OCI-LY1 (cell line): ENCODE measurements at regions not wholly inside any gene's neighbourhood (a gene's known extent, or its start where the extent isn't known, plus 50 kb on each side); places are given as distances from the start of the nearest gene placed in this dataset.
"Not testable (repeated sequence)": the region's sequence is repeated elsewhere in the genome, so short reads cannot be mapped to it uniquely, and the experiment has no call there.

ENCODE experiments used
- H2AFZ ChIP-seq: fragments of 200-600 bp; sonication (generic), shearing (Covaris generic); 2 replicates; pipeline ENCODE4 v1.6.0; 2014; ENCODE audit warnings: antibody characterized with exemption, mild to moderate bottlenecking, low read length
- H3F3A ChIP-seq: fragments of 200-600 bp; sonication (generic), shearing (Covaris generic); 2 replicates; pipeline ENCODE4 v1.6.0; 2014; ENCODE audit warnings: mild to moderate bottlenecking, antibody characterized with exemption, low read length, moderate library complexity; ENCODE audit not compliant: insufficient read depth
- H3K27ac ChIP-seq: fragments of 200-600 bp; sonication (generic); 2 replicates; pipeline ENCODE4 v1.5.1; 2014; ENCODE audit warnings: low read length, mixed run types, mild to moderate bottlenecking, low read depth; ENCODE audit not compliant: poor library complexity, severe bottlenecking
- H3K27me3 ChIP-seq: fragments of 200-600 bp; sonication (generic); 2 replicates; pipeline ENCODE4 v1.6.0; 2014; ENCODE audit warnings: antibody characterized with exemption, mild to moderate bottlenecking, low read length, moderate library complexity; ENCODE audit not compliant: insufficient read depth
- H3K36me3 ChIP-seq: fragments of 200-600 bp; sonication (generic); 2 replicates; pipeline ENCODE4 v1.6.1; 2014; ENCODE audit warnings: mild to moderate bottlenecking, antibody characterized with exemption, low read length, moderate library complexity, mixed read lengths; ENCODE audit not compliant: insufficient read depth
- H3K4me1 ChIP-seq: fragments of 200-600 bp; sonication (generic); 2 replicates; pipeline ENCODE4 v1.5.1; 2014; ENCODE audit warnings: mild to moderate bottlenecking, low read length, moderate library complexity; ENCODE audit not compliant: insufficient read depth, severe bottlenecking
- H3K4me2 ChIP-seq: fragments of 200-600 bp; sonication (generic), shearing (Covaris generic); 2 replicates; pipeline ENCODE4 v1.6.1; 2014; ENCODE audit warnings: low read length
- H3K4me3 ChIP-seq: fragments of 200-600 bp; sonication (generic); 2 replicates; pipeline ENCODE4 v1.5.1; 2014; ENCODE audit warnings: low read length, low read depth, mild to moderate bottlenecking, mixed read lengths; ENCODE audit not compliant: poor library complexity, severe bottlenecking
- H3K79me2 ChIP-seq: fragments of 200-600 bp; shearing (Covaris generic); 2 replicates; pipeline ENCODE4 v1.6.1; 2016; ENCODE audit warnings: mixed run types, low read length, mixed read lengths; ENCODE audit not compliant: insufficient read depth
- H3K9ac ChIP-seq: fragments of 200-600 bp; sonication (generic), shearing (Covaris generic); 2 replicates; pipeline ENCODE4 v1.6.1; 2014; ENCODE audit warnings: mild to moderate bottlenecking, low read length, mixed read lengths
- H3K9me2 ChIP-seq: fragments of 200-600 bp; sonication (generic), shearing (Covaris generic); 2 replicates; pipeline ENCODE4 v1.6.1; 2014; ENCODE audit warnings: low read depth, mild to moderate bottlenecking, low read length, mixed read lengths
- H3K9me3 ChIP-seq: fragments of 200-600 bp; shearing (Covaris generic); 2 replicates; pipeline ENCODE4 v1.6.1; 2014; ENCODE audit warnings: low read length, mixed read lengths
- H4K20me1 ChIP-seq: fragments of 200-600 bp; sonication (generic), shearing (Covaris generic); 2 replicates; pipeline ENCODE4 v1.6.0; 2016; ENCODE audit warnings: mild to moderate bottlenecking, low read length; ENCODE audit not compliant: insufficient read depth
- EZH2 ChIP-seq: fragments of 200-600 bp; sonication (generic), shearing (Covaris generic); IDR thresholded peaks from 2 replicates; pipeline ENCODE4 v1.8.0; 2017; ENCODE audit warnings: borderline replicate concordance, mixed run types, mild to moderate bottlenecking, antibody characterized with exemption, low read length, moderate library complexity, mixed read lengths
- TF ChIP-seq, protein P1 (sequence below): fragments of 200-600 bp; sonication (generic), shearing (Covaris generic); IDR thresholded peaks from 2 replicates; pipeline ENCODE4 v1.5.1; 2017; ENCODE audit warnings: mild to moderate bottlenecking, antibody characterized with exemption, low read length, moderate library complexity, mixed read lengths

- H3F3A ChIP-seq, result no peaks in the 10 kb centered on the region
- no peaks in the 10 kb centered on the region for H3K9me2 ChIP-seq
- no peak overlapping the region for H3K4me3 ChIP-seq
- H3K36me3 ChIP-seq, result no peaks in the 10 kb centered on the region
- H3K4me2 ChIP-seq, result no peak overlapping the region
- no peak overlapping the region for H2AFZ ChIP-seq
- no peaks in the 10 kb centered on the region for H3K4me1 ChIP-seq
- no peaks in the 10 kb centered on the region for H4K20me1 ChIP-seq
- TF ChIP-seq EZH2, result no peak
- TF ChIP-seq, protein P1, sequence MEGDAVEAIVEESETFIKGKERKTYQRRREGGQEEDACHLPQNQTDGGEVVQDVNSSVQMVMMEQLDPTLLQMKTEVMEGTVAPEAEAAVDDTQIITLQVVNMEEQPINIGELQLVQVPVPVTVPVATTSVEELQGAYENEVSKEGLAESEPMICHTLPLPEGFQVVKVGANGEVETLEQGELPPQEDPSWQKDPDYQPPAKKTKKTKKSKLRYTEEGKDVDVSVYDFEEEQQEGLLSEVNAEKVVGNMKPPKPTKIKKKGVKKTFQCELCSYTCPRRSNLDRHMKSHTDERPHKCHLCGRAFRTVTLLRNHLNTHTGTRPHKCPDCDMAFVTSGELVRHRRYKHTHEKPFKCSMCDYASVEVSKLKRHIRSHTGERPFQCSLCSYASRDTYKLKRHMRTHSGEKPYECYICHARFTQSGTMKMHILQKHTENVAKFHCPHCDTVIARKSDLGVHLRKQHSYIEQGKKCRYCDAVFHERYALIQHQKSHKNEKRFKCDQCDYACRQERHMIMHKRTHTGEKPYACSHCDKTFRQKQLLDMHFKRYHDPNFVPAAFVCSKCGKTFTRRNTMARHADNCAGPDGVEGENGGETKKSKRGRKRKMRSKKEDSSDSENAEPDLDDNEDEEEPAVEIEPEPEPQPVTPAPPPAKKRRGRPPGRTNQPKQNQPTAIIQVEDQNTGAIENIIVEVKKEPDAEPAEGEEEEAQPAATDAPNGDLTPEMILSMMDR, result no peak
- H3K79me2 ChIP-seq, result no peaks in the 10 kb centered on the region
- no peak overlapping the region for H3K27ac ChIP-seq
- no peaks in the 10 kb centered on the region for H3K9me3 ChIP-seq
- H3K27me3 ChIP-seq, result no peaks in the 10 kb centered on the region
- H3K9ac ChIP-seq, result no peak overlapping the region
Measured at GRCh38 chr10:37456456-37456855, 331.1 kb downstream of the ANKRD30A start.

- H3K36me3 ChIP-seq, result no peaks in the 10 kb centered on the region
Measured at GRCh38 chr10:37448161-37448560, 322.8 kb downstream of the ANKRD30A start.

DNA sequence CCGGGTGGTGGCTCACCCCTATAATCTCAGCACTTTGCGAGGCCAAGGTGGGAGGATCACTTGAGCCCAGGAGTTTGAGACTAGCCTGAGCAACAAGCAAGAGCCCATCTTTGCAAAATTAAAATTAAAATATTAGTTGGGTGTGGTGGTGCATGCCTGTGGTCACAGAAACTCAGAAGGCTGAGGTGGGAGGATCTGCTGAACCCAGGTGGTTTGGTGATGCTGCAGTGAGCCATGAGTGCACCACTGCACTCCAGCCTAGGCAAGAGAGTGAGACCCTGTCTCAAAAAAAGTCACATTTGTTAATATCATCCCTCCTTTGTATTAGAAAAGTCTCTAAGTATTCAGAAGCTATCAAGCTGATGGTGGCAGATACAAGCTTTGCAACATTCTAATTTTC, 317.5 kb downstream of the ANKRD30A start:
- H3K4me1 ChIP-seq, result no peaks in the 10 kb centered on the region
- H3K9ac ChIP-seq, result no peak overlapping the region
- H2AFZ ChIP-seq, result no peak overlapping the region
- H4K20me1 ChIP-seq, result no peaks in the 10 kb centered on the region
- TF ChIP-seq EZH2, result no peak
- TF ChIP-seq, protein P1, result no peak
- H3K79me2 ChIP-seq, result no peaks in the 10 kb centered on the region
- no peaks in the 10 kb centered on the region for H3K9me2 ChIP-seq
- no peaks in the 10 kb centered on the region for H3F3A ChIP-seq
- H3K4me2 ChIP-seq, result no peak overlapping the region
- no peaks in the 10 kb centered on the region for H3K27me3 ChIP-seq
- H3K27ac ChIP-seq, result no peak overlapping the region
- no peaks in the 10 kb centered on the region for H3K9me3 ChIP-seq
- no peaks in the 10 kb centered on the region for H3K36me3 ChIP-seq
- no peak overlapping the region for H3K4me3 ChIP-seq

More at GRCh38 chr10:37448161-37448560, 322.8 kb downstream of the ANKRD30A start:
- Histone ChIP-seq H3K79me2 (no peaks in the 10 kb centered on the region), H3K4me3 (no peak overlapping the region), H4K20me1 (no peaks in the 10 kb centered on the region), H3F3A (no peaks in the 10 kb centered on the region), H3K9ac (no peak overlapping the region), H3K4me2 (no peak overlapping the region), H3K27ac (no peak overlapping the region), H2AFZ (no peak overlapping the region), H3K27me3 (no peaks in the 10 kb centered on the region), H3K9me3 (no peaks in the 10 kb centered on the region), H3K4me1 (no peaks in the 10 kb centered on the region), H3K9me2 (no peaks in the 10 kb centered on the region)
- TF ChIP-seq, protein P1, result no peak
- no peak for TF ChIP-seq EZH2

- H3F3A ChIP-seq, H3K9me2 ChIP-seq, H3K27me3 ChIP-seq, H3K79me2 ChIP-seq, H3K36me3 ChIP-seq, H4K20me1 ChIP-seq, H3K4me3 ChIP-seq, H3K27ac ChIP-seq, H3K9ac ChIP-seq, H3K4me2 ChIP-seq, H3K9me3 ChIP-seq, H3K4me1 ChIP-seq, H2AFZ ChIP-seq: not testable (repeated sequence)
Measured at GRCh38 chr10:37441224-37441623, 315.8 kb downstream of the ANKRD30A start.
